HG03558 (cell line): ENCODE measurements at regions not wholly inside any gene's neighbourhood (a gene's known extent, or its start where the extent isn't known, plus 50 kb on each side); places are given as distances from the start of the nearest gene placed in this dataset.
"Not testable (repeated sequence)": the region's sequence is repeated elsewhere in the genome, so short reads cannot be mapped to it uniquely, and the experiment has no call there.

Experiments
- ATAC-seq: cut with Tn5 transposase; IDR thresholded peaks from one replicate; pipeline ENCODE4 v1.9.1; 2021; ENCODE audit warnings: moderate number of reproducible peaks; ENCODE audit not compliant: unreplicated experiment; ENCODE audit errors: extremely low read depth

DNA sequence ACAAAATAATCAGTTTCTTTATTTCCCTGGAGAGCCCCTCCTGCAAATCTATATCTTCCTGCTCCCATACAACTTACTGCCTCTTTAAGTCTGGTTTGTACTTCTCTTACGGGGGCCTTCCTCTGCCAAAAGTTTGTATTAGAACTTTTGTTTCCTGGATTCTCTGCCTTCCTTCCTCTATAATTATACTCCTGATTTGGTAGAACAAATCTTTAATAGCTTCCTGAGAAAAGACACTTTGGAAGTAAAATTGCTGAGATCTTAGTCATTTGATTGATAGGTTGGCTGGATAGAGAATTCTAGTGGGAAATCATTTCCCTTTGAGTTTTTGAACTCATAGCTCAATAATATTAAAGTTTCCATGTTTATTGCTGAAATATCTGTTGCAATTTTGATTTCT is 499.2 kb downstream of the RAB38 start:
- ATAC-seq = no peak

DNA sequence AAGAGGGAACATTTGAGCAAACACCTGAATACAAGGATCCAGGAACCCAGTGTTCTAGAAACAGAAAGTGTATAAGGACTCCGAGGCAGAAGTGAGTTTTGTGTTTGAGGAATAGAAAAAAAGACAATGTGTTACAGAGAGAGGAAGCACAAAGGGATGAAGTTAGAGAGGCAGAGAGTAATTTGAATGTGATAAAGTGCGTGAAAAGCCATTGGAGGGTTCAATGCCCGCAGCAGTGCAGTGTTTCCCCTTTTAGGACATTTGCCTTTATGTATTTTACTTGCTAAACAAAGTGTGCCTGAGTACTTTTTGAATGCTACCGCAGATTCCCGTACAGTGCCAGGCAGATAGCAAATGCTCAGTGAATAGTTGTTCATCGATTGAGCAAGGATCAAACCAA is 508.5 kb downstream of the RAB38 start:
- ATAC-seq = no peak

DNA sequence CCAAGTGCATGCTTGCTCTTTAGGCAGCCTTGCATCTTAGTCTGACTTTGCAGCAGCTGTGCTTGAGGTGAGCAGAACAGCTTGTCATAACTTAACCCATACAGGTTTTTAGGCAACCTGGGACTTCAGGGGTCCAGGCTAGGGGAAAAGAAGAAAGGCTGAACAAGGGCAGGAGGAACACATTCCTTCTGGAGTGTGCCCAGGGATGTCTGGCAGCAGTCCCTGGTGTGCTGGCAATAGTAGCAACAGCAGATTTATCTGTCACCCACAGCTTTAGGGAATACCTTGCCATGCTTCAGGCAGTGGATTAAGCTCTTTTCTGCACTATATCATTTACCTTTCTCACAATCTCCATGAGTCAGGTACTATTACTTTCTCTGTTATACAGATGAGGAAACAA is 513.0 kb downstream of the RAB38 start:
- ATAC-seq = no peak

DNA sequence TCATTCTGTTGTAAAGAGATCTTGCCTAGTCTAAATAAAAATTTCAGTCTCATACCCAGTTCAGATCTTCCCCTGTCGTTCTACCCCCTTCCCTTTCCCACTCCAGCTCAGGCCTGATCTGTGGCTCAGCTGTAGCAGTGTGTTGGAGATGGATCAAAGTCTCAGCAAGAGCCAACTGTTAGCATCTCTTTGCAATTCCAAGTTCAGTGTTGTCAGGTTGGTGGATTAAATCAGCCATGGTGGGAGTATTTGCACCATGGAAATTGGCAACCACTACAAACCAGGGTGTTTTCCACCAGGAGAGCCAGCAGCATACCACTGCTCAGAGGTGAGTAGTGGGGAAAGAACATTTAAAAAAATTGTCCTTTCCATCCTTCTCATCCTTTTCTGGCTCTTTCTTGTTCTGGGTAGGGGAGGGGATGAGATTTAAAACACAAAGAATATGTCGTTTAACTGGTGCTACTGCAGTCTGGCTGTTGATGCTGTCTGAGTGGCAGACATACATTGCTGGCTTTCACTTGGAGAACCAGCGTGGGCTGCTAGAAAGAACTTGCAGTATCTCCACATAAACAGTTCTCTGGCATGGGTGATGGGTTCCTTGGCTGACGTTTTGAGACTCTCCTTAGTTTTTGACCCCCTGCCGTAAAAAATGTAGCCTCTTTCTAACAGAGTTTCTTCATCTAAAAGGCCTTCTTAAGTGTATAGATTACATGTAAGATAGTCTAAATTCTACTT is 514.1 kb downstream of the RAB38 start:
- no peak for ATAC-seq

DNA sequence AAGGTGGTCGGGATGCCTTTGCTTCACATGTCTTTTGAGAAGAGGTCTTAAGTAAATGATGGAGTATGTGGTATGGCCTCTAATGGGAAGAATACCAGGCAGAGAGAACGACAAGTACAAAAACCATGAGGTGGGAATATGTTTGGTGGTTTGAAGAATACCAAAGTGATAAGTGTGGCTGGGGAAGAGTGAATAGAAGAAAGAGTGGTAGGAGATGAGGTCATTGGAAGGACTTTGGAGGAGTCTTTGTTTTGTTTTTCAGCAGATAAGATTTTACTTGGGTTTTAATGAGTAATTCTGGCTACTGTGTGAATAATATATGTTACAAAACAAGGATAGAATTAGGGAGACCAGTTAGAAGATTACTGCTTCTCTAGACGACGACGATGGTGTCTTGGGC is 515.4 kb downstream of the RAB38 start:
- ATAC-seq = no peak

DNA sequence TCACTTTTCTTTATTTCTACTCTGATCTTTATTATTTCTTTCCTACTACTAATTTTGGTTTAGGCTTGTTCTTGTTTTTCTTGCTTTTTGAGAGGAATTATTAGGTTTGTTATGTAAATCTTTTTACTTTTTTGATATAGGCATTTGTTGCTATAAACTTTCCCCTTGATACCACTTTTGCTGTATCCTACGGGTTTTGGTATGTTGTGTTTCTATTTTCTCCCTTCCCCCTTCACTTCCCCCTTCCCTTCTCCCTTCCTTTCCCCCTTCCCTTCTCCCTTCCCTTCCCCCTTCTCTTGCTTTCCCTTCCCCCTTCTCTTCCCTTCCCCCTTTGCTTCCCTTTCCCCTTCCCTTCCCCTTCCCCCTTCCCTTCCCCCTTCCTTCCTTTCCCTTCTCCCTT is 529.6 kb downstream of the RAB38 start:
- no peak for ATAC-seq

DNA sequence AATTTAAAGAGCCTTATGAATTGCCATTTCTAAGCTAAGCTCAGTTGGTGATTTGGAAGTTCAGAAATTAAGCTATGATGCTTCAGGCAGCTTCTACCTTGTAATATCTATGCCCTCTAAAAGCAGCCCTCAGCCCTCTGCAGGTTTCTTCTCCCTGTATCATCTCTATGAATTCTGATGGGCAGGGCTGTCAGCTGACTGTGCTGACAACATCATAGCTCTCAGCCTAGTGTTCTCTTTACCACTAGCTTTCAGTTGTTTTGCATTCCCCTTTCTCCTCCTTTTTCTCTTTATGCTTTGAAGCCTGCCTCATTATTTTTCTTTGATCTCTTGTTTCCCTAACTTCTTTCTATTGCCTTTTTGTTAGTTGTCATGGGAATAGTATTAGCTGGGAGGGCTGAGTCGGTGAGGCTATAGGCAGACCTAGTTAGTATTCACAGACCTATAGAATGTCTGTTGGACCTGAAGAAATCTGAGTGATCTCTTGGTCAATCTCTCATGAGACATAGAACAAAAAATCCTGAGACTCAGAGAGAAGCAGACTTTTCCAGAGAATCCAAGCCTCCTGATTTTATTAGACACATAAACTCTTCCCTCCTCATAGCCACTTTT is 535.4 kb downstream of the RAB38 start:
- ATAC-seq = no peak

DNA sequence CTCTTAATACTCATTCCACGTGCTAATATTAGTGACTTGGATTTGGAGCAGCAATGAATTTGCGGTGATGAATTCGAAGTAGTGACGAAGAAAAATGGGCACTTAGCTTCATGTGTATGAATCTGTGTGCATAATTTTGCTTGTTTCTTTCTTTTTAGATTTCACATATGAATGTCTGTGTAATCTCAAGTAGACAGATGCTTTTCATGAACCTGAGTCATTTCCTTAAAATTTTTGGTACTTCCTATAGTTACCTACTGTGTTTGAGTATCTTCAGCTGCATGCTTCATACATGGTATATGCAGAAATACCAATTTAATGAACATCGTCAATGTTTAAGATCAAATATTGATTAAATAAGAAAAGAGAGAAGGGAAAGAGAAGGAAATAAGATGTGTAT is 540.2 kb downstream of the RAB38 start:
- ATAC-seq = no peak

DNA sequence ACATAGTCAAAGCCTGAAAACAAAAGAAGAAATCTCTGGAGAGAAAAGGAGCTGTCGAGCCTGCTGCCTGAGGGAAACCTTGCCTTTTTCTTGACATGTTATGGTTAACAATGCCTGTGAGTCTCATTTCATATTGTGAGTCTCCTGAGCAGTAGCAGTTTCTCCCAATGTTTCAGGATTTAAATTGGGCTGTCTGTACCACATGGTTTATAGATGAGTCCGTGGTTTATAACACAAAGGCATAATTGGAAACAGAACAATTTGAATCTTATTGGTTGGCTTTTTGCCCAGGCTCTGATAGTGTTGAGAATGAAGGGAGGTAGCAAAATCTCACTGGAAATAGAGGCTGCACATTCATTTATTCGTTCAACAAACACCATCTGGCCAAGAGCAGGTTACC is 540.9 kb downstream of the RAB38 start:
- ATAC-seq = no peak

DNA sequence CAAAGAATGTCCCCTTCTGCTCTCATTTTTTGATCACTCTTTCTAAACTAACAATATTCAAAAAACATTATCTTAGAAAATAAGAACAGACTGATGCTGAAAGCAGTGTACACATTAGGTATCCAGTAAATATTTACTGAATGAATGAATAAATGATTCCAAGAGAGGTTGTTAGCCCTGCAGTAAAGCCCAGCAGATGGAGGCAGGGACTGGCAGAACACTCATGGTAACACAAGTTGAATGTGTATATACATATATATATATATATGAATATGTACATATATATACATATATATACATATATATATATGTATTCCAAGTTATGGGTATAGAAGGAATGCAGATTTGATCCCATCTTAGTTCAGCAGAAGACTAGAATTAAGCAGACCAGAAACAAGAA is 546.3 kb downstream of the RAB38 start:
- no peak for ATAC-seq

DNA sequence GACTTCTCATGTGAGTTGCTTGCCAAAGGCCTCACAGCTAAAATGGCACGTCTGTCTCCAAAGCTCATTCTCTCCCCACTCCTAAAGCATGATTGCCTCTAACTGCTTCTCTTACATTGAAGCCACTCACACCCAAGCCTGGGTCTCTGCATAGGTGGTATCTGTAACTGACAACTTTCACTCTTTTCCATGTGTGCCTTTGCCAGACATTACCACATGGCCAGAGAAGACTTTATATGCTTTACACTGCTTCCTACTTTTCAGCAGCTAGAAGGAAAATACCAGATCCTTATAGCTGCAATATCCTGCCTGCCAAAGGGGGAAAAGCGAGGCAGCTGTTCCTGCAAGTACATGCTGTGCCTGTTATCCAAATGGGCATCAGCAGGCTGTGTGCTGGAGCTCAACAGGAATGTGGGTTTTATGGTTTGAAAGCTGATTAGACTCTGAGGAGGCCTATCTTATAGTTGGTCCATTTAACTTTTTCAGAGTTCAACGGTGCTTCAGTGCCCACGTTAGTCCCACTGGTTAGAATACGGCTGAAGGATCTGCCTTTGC is 547.1 kb downstream of the RAB38 start:
- no peak for ATAC-seq

DNA sequence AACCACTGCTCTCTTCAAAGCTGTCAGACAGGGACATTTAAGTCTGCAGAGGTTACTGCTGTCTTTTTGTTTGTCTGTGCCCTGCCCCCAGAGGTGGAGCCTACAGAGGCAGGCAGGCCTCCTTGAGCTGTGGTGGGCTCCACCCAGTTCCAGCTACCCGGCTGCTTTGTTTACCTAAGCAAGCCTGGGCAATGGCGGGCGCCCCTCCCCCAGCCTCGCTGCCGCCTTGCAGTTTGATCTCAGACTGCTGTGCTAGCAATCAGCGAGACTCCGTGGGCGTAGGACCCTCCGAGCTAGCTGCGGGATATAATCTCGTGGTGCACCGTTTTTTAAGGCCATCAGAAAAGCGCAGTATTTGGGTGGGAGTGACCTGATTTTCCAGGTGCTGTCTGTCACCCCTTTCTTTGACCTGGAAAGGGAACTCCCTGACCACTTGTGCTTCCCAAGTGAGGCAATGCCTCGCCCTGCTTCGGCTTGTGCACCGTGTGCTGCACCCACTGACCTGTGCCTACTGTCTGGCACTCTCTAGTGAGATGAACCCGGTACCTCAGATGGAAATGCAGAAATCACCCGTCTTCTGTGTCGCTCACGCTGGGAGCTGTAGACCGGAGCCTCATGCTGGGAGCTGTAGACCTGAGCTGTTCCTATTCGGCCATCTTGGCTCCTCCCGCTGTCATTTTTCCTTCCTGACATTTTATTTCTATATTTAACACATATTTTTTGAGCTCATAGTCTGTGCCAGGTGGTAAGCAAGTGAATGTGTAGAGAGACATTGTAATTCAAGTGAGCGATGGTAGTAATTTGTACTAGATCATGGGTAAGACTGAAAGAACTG is 551.5 kb downstream of the RAB38 start:
- ATAC-seq = not testable (repeated sequence)

DNA sequence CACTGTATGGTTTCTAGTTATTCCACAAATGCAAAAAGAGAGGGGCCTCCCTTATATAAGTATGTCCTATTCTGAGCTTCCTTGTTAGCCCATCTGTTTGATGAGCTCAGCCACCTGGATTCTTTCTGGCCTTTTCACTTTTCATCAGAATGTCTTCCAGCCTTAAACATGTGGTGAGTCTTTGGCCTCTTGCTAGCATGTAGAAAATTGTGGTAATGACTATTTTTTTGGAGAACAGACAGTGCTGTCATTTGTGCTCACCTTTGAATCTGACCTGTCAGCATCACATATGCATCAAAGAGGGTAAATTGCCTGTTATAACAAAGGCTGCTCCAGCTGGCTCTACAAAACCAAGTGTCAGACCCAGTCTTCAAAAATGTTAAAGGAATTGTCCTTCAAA is 558.7 kb downstream of the RAB38 start:
- ATAC-seq = no peak

DNA sequence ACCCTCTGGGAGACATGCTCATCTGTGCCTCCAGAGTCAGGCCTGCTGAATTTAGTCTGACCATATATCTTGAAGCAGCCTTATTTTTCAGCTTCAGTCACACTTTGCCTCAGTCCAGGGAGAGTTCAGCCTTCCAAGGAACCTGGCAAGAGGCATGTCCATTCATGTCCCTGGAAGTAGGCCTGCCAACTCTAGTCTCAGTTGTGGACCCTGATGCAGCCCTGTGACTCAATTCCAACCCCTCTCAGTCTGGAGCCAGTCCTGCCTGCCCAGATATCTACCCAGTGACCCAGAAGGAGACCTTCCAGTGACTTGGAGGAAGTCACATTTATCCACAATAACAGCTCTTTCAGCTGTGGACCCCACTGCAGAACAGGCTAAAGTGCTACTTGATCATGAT is 566.6 kb downstream of the TMEM135 start:
- ATAC-seq = no peak

DNA sequence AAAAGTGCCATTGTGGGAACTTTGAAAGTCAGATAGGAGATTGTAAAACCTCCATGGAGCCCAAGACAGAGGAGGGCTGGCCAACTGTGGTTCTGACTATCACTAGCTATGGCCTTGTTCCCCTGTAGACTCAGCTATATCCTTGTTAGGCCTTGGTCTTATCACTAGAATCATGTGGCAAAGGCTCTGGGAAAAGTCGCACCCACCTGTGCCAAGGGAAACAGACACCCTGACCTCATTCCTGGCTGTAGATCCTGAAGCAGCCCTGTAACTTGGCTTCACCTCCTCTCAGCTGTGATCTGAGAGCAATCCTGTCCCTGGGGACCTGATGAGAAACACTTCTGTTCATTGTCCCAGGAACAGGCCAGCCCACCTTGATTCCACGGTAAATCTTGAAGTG is 566.2 kb downstream of the TMEM135 start:
- ATAC-seq = no peak

DNA sequence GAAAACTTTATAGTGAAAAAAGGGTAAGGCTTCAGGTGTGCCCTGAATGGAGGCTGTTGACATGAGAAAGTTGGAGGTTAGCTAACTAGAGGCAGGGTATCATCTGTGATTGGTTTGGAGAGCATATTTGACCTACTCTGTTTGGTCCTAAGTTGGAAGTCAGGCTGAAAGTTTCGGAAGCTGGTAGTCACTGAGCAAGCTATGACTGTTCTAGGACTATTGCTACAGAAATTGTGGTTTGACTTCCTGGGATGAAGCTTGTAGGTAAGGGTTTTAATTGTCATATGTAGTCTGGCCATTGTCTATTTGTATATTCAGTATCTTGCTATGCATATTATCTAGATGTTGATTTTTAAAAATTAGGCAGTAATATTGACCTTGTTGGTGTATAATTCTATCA is 565.0 kb downstream of the TMEM135 start:
- no peak for ATAC-seq

DNA sequence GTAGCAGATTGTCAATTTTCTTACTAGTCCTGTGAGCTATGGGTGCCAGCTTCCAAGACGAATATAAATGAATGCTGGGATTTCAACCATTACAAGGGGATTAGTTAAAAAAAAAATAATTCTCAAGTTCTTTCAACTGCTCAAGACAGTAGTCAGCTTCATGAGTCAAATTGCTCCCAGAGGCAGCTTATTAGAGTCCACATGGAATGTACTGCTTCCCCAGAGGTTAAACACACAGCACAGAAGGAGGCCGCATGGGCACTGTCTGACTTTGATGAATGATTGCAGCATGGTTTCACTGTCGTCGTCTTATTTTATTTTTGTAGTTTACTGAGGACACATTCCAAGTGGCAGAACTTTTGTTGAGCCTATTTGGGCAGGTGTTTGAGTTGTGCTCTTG is 563.2 kb downstream of the TMEM135 start:
- no peak for ATAC-seq

DNA sequence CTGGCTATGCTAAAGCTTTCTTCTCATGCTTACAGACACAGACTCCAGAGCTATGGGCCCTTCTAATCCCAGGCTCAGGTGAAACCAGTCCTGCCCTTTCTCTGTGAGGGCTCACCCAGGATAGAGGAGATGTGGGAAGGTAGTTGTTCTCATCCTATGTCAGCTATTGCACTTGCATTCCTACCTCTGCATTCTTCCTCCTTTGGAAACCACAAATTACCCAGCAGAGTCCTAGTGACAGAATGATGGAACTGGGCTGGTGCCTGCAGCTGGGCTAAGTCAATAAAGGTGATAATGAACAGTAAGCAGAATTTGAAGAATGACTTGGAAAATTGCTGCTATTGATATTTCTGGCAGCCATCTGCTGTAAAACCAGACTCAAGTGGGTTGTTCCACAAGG is 560.0 kb downstream of the TMEM135 start:
- ATAC-seq = no peak

DNA sequence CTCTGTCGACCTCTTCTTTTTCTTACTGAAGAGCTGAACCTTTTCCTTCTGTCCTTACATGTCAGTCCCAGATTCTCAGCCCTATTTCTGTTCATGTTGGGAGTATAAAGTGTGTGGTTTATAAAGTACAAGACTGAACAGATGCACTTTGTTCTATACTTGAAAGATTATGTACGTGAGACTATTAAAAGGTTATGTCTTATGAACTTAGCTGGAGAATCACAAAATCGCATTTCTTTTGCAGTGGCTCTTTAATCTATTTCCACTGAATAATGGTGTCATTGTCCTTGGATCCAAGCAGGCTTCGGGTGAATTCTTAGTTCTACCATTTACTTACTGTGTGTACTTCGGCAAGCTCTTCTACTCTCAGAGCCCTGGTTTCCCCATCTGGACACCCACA is 558.4 kb downstream of the TMEM135 start:
- ATAC-seq = no peak

DNA sequence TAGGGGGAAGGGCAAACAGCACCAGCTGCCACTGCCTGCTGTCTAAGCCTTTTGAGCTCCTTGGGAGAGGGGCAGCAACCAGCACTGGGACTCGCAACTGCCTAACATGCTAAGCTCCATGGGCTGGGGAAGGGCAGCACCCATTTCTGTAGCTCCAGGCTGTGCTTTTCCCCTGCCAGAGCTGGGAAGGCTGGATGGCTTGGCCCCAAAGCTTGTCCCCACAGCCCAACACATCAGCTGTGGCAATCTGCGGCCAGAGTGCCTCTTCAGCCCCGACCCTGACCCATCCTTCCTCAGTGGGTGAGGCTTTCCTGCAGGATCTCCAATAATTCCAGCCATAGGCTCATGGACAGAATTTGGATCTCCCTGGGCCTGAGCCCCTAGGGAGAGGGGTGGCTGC is 551.3 kb downstream of the TMEM135 start:
- ATAC-seq = no peak

DNA sequence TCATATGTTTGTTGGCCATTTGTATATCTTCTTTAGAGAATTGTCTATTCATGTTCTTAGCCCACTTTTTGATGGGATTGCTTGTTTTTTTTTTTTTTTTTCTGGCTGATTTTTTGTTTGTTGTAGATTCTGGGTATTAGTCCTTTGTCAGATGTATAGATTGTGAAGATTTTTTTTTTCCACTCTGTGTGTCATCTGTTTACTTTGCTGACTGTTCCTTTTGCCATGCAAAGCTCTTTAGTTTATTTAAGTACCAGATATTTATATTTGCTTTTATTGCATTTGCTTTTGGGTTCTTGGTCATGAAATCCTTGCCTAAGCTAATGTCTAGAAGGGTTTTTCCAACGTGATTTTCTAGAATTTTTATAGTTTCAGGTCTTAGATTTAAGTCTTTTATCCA is 547.9 kb downstream of the TMEM135 start:
- not testable (repeated sequence) for ATAC-seq
